ENCODE measurements at regions not wholly inside any gene's neighbourhood (a gene's known extent, or its start where the extent isn't known, plus 50 kb on each side); places are given as distances from the start of the nearest gene placed in this dataset.
A peak's percentile ranks its signal among the peaks of the same experiment; 100 is the strongest.
"Not testable (repeated sequence)": the region's sequence is repeated elsewhere in the genome, so short reads cannot be mapped to it uniquely, and the experiment has no call there.

GRCh38 chr7:69243016-69243415 is 355.3 kb upstream of the AUTS2 start:
- POLR2A ChIA-PET: no interaction called here
- CTCF ChIA-PET: no interaction called here
- H3K4me3 ChIP-seq (ENCODE audit: low read depth, low read length): no peak overlapping the region

GRCh38 chr7:69244701-69245100 is 353.6 kb upstream of the AUTS2 start:
- TF ChIP-seq CTCF (IDR thresholded peaks at IDR 0.05; ENCODE audit: insufficient read depth, low read length, missing control alignments): no peak
- POLR2A ChIA-PET: no interaction called here

More at GRCh38 chr7:69243016-69243415, 355.3 kb upstream of the AUTS2 start:
- peak; percentile 3 for DNase-seq (ENCODE audit: low read depth, low spot score)
- TF ChIP-seq CTCF (IDR thresholded peaks at IDR 0.05; ENCODE audit: insufficient read depth, low read length, missing control alignments): no peak

DNA sequence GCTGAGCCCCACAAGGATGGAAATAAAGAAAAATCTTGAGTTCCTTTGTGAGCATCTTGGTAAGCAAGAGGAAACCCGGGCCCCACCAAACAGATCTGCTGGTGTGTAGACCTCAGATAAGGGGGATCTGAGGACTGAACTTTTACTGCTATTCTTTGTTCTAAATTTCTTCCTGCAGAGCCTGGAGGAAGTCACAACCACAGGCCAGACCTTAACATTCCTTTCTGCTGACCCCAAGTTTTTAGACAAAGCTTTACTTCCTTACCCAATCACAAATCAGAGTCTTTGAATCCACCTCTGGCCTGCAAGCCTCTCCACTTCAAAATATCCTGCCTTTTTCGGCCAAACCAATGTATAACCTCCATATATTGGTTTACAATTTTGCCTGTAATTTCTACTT is 352.6 kb upstream of the AUTS2 start:
- ChIA-PET POLR2A (interaction anchor here (0.6 kb wide), 1 partner anchor 233 kb away, joined by 3 read pairs; no protein-coding TSS in a partner anchor), CTCF (no interaction called here)
- H3K4me3 ChIP-seq (ENCODE audit: low read depth, low read length): no peak overlapping the region
- no peak for TF ChIP-seq CTCF (IDR thresholded peaks at IDR 0.05; ENCODE audit: insufficient read depth, low read length, missing control alignments)
- DNase-seq (ENCODE audit: low read depth, low spot score): no peak

More at GRCh38 chr7:69244701-69245100, 353.6 kb upstream of the AUTS2 start:
- no peak for DNase-seq (ENCODE audit: low read depth, low spot score)
- CTCF ChIA-PET: no interaction called here
- H3K4me3 ChIP-seq (ENCODE audit: low read depth, low read length): no peak overlapping the region

- DNase-seq (ENCODE audit: low read depth, low spot score): no peak
- TF ChIP-seq CTCF (IDR thresholded peaks at IDR 0.05; ENCODE audit: insufficient read depth, low read length, missing control alignments): no peak
- POLR2A ChIA-PET: no interaction called here
- no peak overlapping the region for H3K4me3 ChIP-seq (ENCODE audit: low read depth, low read length)
- CTCF ChIA-PET: no interaction called here
These were observed 351.5 kb upstream of the AUTS2 start for GRCh38 chr7:69246758-69247157.

- POLR2A ChIA-PET; DNase-seq (ENCODE audit: low read depth, low spot score); H3K4me3 ChIP-seq (ENCODE audit: low read depth, low read length); CTCF ChIA-PET: not testable (repeated sequence)
These were observed 349.9 kb upstream of the AUTS2 start for GRCh38 chr7:69248382-69248828.

- no peak overlapping the region for H3K4me3 ChIP-seq (ENCODE audit: low read depth, low read length)
- TF ChIP-seq CTCF (IDR thresholded peaks at IDR 0.05; ENCODE audit: insufficient read depth, low read length, missing control alignments): no peak
- ChIA-PET CTCF (no interaction called here), POLR2A (no interaction called here)
- no peak for DNase-seq (ENCODE audit: low read depth, low spot score)
These were observed 347.3 kb upstream of the AUTS2 start for GRCh38 chr7:69250958-69251357.

GRCh38 chr7:69254643-69255042 is 343.6 kb upstream of the AUTS2 start:
- POLR2A ChIA-PET: no interaction called here
- no peak overlapping the region for H3K4me3 ChIP-seq (ENCODE audit: low read depth, low read length)
- no peak for TF ChIP-seq CTCF (IDR thresholded peaks at IDR 0.05; ENCODE audit: insufficient read depth, low read length, missing control alignments)
- CTCF ChIA-PET: no interaction called here
- no peak for DNase-seq (ENCODE audit: low read depth, low spot score)
